HCT116 (cell line): ENCODE measurements at regions not wholly inside any gene's neighbourhood (a gene's known extent, or its start where the extent isn't known, plus 50 kb on each side); places are given as distances from the start of the nearest gene placed in this dataset.

Experiments used
- CBX3 ChIP-seq: IDR thresholded peaks from 2 replicates; pipeline ENCODE4 v1.6.1; 2012; ENCODE audit warnings: low read depth
- EZH2 ChIP-seq: fragments of 200-600 bp; sonication (generic); IDR thresholded peaks from 2 replicates; pipeline ENCODE4 v1.6.1; 2017; ENCODE audit warnings: antibody characterized with exemption, mixed run types
- EZH2phosphoT487 ChIP-seq: fragments of 200-600 bp; IDR thresholded peaks from 2 replicates; pipeline ENCODE4 v1.6.1; 2018; ENCODE audit warnings: antibody characterized with exemption, borderline replicate concordance
- POLR2A ChIP-seq: IDR thresholded peaks from 2 replicates; pipeline ENCODE4 v1.7.0; 2011; ENCODE audit warnings: borderline replicate concordance; ENCODE audit not compliant: insufficient read depth, insufficient read length; ENCODE audit errors: extremely low read depth
- RAD21 ChIP-seq: IDR thresholded peaks from 2 replicates; pipeline ENCODE4 v1.6.1; 2012; ENCODE audit warnings: low read depth, mild to moderate bottlenecking
- SIN3A ChIP-seq: IDR thresholded peaks from 2 replicates; pipeline ENCODE4 v1.6.1; 2012; ENCODE audit warnings: low read depth
- SRF ChIP-seq: IDR thresholded peaks from 2 replicates; pipeline ENCODE4 v1.6.1; 2012; ENCODE audit warnings: low read depth
- ZNF274 ChIP-seq: fragments of 200-500 bp; sonication (Bioruptor generic); IDR thresholded peaks from 2 replicates; pipeline ENCODE4 v1.6.1; 2014; ENCODE audit warnings: mild to moderate bottlenecking, low read depth, low read length, inconsistent platforms
- TF ChIP-seq, protein P1 (sequence below): IDR thresholded peaks from 2 replicates; pipeline ENCODE4 v1.6.1; 2012
- TF ChIP-seq, protein P2 (sequence below), 3 experiments: fragments of 200-600 bp in 1 of 3; sonication (generic) in 1 of 3; IDR thresholded peaks in 2 of 3; conservative IDR thresholded peaks in 1 of 3; 2 replicates each; pipeline ENCODE4 v1.5.1; 2012 to 2017; ENCODE audit warnings: low read depth in 2 of 3, low read length in 2 of 3, antibody characterized with exemption in 1 of 3, borderline replicate concordance in 1 of 3, control low read depth in 1 of 3, mild to moderate bottlenecking in 1 of 3, mixed read lengths in 1 of 3, mixed run types in 1 of 3, moderate library complexity in 1 of 3; ENCODE audit not compliant: insufficient read depth in 1 of 3

DNA sequence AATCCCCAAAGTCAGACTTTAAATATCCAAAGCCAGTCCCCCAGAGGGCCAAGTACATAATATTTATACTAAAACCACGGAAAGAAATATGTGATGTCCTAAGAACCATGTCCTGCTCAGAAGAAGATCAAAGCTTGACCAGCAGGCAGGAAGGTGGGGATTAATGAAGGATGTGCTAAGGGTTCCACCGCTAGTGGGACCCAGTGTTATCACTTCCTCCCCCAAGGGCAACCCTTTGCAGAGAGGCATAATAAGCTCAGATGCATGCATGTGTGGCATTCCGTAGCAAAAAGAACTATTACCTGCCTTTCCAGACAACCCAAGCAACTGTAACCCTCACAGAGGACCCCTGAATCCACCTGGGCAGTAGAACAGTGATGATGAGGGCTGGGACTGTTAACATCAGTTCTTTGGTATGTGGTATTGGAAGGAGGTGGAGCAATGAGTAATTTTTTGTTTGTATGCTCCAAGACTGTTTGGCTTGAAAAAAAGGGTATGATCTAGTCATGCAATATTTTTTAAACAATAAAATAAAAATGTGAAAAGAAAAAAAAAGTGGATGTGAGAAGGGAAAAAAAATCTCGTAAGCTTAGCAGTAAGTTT lies 71.7 kb upstream of the ETV6 start:
- no peak for TF ChIP-seq POLR2A
- TF ChIP-seq CBX3: no peak
- TF ChIP-seq ZNF274: no peak
- TF ChIP-seq EZH2: no peak
- TF ChIP-seq, protein P1, sequence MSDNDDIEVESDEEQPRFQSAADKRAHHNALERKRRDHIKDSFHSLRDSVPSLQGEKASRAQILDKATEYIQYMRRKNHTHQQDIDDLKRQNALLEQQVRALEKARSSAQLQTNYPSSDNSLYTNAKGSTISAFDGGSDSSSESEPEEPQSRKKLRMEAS: no peak
- no peak for TF ChIP-seq RAD21
- TF ChIP-seq, protein P2, sequence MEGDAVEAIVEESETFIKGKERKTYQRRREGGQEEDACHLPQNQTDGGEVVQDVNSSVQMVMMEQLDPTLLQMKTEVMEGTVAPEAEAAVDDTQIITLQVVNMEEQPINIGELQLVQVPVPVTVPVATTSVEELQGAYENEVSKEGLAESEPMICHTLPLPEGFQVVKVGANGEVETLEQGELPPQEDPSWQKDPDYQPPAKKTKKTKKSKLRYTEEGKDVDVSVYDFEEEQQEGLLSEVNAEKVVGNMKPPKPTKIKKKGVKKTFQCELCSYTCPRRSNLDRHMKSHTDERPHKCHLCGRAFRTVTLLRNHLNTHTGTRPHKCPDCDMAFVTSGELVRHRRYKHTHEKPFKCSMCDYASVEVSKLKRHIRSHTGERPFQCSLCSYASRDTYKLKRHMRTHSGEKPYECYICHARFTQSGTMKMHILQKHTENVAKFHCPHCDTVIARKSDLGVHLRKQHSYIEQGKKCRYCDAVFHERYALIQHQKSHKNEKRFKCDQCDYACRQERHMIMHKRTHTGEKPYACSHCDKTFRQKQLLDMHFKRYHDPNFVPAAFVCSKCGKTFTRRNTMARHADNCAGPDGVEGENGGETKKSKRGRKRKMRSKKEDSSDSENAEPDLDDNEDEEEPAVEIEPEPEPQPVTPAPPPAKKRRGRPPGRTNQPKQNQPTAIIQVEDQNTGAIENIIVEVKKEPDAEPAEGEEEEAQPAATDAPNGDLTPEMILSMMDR (IDR thresholded peaks at IDR 0.05 in 2 of 3, conservative IDR thresholded peaks at IDR 0.05 in 1 of 3; ENCODE audit: borderline replicate concordance in 1 of 3, insufficient read depth in 1 of 3, low read depth in 2 of 3, low read length in 2 of 3): no peak
- TF ChIP-seq SRF: no peak
- no peak for TF ChIP-seq SIN3A
- TF ChIP-seq EZH2phosphoT487: no peak
